Heart left ventricle (tissue), 16 donors: ENCODE measurements at regions not wholly inside any gene's neighbourhood (a gene's known extent, or its start where the extent isn't known, plus 50 kb on each side); places are given as distances from the start of the nearest gene placed in this dataset.
A peak's percentile ranks its signal among the peaks of the same experiment; 100 is the strongest.

Experiments
- ATAC-seq, 4 donors: fragments of 200-7000 bp; cut with Tn5 transposase; one replicate each; pipeline ENCODE4 v1.9.1; 2020 to 2022; ENCODE audit warnings: moderate library complexity in 4 of 4, mild to moderate bottlenecking in 3 of 4, moderate number of reproducible peaks in 1 of 4
- DNase-seq, 5 donors: peaks; one replicate each; pipeline ENCODE4 v3.0.0-alpha.2; 2020
- H3K27ac ChIP-seq, 12 donors: fragments of 200-600 bp; sonication (generic) in 4 of 12; one replicate each; pipeline versions ENCODE4 v1.5.0 to v1.8.0; 2016 to 2022; ENCODE audit warnings: mild to moderate bottlenecking in 2 of 12
- H3K27me3 ChIP-seq, 9 donors: fragments of 200-600 bp; sonication (generic) in 2 of 9; one replicate each; pipeline versions ENCODE4 v1.5.1 to v1.8.0; 2016 to 2022; ENCODE audit warnings: mild to moderate bottlenecking in 3 of 9
- H3K36me3 ChIP-seq, 9 donors: fragments of 200-600 bp; sonication (generic) in 2 of 9; one replicate each; pipeline versions ENCODE4 v1.5.0 to v1.8.0; 2018 to 2022; ENCODE audit warnings: mild to moderate bottlenecking in 2 of 9
- H3K4me1 ChIP-seq, 12 donors: fragments of 200-600 bp; sonication (generic) in 4 of 12; one replicate each; pipeline versions ENCODE4 v1.5.0 to v1.8.0; 2016 to 2022; ENCODE audit warnings: mild to moderate bottlenecking in 3 of 12
- H3K4me3 ChIP-seq, 12 donors: fragments of 200-600 bp; sonication (generic) in 4 of 12; one replicate each; pipeline versions ENCODE4 v1.5.0 to v1.8.0; 2017 to 2022; ENCODE audit warnings: mild to moderate bottlenecking in 9 of 12, moderate library complexity in 4 of 12
- H3K9me3 ChIP-seq, 12 donors: fragments of 200-600 bp; sonication (generic) in 4 of 12; one replicate each; pipeline versions ENCODE4 v1.5.0 to v1.8.0; 2016 to 2022; ENCODE audit warnings: mild to moderate bottlenecking in 1 of 12
- POLR2A ChIP-seq, 2 donors: fragments of 450-650 bp; IDR thresholded peaks; one replicate each; pipeline ENCODE4 v1.6.1; 2017; ENCODE audit warnings: antibody characterized with exemption in 2 of 2, mild to moderate bottlenecking in 2 of 2, moderate library complexity in 2 of 2
- WGBS, 4 donors: extraction: QIAGEN DNeasy Blood & Tissue Kit in 2 of 4; methylation state at CpG; one replicate each; pipeline versions ENCODE4 v1.1.5 to v1.1.7; 2013 to 2018; 5-methylcytosine and 5-hydroxymethylcytosine counted together
- intact Hi-C, 10 donors: fragments of 100-400 bp; cut with DNase I; formaldehyde crosslinking; loops; one replicate each; pipeline versions ENCODE4 v1.11.1 to v1.14.2; 2022
- TF ChIP-seq, protein P1 (sequence below), 12 donors: fragments of 200-600 bp; sonication (generic) in 4 of 12; IDR thresholded peaks; one replicate each; pipeline versions ENCODE4 v1.5.0 to v1.8.0; 2018 to 2022; ENCODE audit warnings: antibody characterized with exemption in 12 of 12, mild to moderate bottlenecking in 5 of 12
- donor health status: ischemic (EF 13 %, LVEDD 7.1; RV severe dilation, severe dysfunction).
- donor health status: healthy with polysubstance abuse.
- donor health status: DM: no; HTN: yes; CAD: no.
- donor health status: DM: no; HTN: no; CAD: no.
- donor health status: ischemic (EF 25% LVEDD 6.9; RV normal size, moderate dysfunction).
- donor health status: ischemic (EF 25% LVEDD 5.7; RV mildly dilated, moderate dysfunction).
- donor health status: healthy.
- donor health status: DM: yes; HTN: yes; CAD: no.
- donor health status: ischemic (EF 35%, LVEDD 5.7; RV mildly dilated, moderate dysfunction).
- donor health status: nonischemic (EF 11% LVEDD 7.7; RV severe dilation, severe dysfunction).
- donor health status: DM: yes; HTN: yes; CAD: no.
- donor health status: PGD.
- donor health status: ischemic (EF 29% LVEDD 5.4; RV normal size, mild dysfunction).
- donor health status: nonischemic (EF 23%, LVEDD 6.1; RV moderate dilation, normal function).

- H3K27ac ChIP-seq: no peak overlapping the region
- TF ChIP-seq POLR2A (IDR thresholded peaks at IDR 0.05): no peak
- TF ChIP-seq, protein P1, sequence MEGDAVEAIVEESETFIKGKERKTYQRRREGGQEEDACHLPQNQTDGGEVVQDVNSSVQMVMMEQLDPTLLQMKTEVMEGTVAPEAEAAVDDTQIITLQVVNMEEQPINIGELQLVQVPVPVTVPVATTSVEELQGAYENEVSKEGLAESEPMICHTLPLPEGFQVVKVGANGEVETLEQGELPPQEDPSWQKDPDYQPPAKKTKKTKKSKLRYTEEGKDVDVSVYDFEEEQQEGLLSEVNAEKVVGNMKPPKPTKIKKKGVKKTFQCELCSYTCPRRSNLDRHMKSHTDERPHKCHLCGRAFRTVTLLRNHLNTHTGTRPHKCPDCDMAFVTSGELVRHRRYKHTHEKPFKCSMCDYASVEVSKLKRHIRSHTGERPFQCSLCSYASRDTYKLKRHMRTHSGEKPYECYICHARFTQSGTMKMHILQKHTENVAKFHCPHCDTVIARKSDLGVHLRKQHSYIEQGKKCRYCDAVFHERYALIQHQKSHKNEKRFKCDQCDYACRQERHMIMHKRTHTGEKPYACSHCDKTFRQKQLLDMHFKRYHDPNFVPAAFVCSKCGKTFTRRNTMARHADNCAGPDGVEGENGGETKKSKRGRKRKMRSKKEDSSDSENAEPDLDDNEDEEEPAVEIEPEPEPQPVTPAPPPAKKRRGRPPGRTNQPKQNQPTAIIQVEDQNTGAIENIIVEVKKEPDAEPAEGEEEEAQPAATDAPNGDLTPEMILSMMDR (IDR thresholded peaks at IDR 0.05): peak; percentile 48 to 84 (median 70)
- WGBS, 4 donors: 60 to 92% (median 63%) methylated on average over 6 to 8 of the region's 8 CpGs
- H3K9me3 ChIP-seq: no peaks in the 10 kb centered on the region
- no peak overlapping the region for H3K4me3 ChIP-seq
- ATAC-seq (peak in 2 of 4 donors; percentile 47 to 62), DNase-seq (no peak)
- intact Hi-C loops: no loop called here
- H3K27me3 ChIP-seq: peaks cover 0 to 28% (median 8%) of the 10 kb centered on the region in 9 donors
- H3K4me1 ChIP-seq: no peaks in the 10 kb centered on the region
- no peaks in the 10 kb centered on the region for H3K36me3 ChIP-seq
Observed at GRCh38 chr22:22342697-22343580, 98.4 kb downstream of the VPREB1 start.

GRCh38 chr22:22343581-22344296, 99.2 kb downstream of the VPREB1 start:
- DNase-seq (no peak), ATAC-seq (peak in 1 of 4 donors; percentile 37)
- intact Hi-C loops: no loop called here
- 65 to 74% (median 65%) methylated on average over 9 of the region's 9 CpGs for WGBS, 4 donors
- no peak overlapping the region for H3K4me3 ChIP-seq
- no peaks in the 10 kb centered on the region for H3K4me1 ChIP-seq
- no peaks in the 10 kb centered on the region for H3K36me3 ChIP-seq
- H3K27ac ChIP-seq: no peak overlapping the region
- H3K9me3 ChIP-seq: no peaks in the 10 kb centered on the region
- TF ChIP-seq, protein P1 (IDR thresholded peaks at IDR 0.05): no peak
- TF ChIP-seq POLR2A (IDR thresholded peaks at IDR 0.05): no peak
- H3K27me3 ChIP-seq: peaks cover 0 to 27% (median 7%) of the 10 kb centered on the region in 9 donors

- no peak for ATAC-seq
- intact Hi-C loops: no loop called here
- no peak for DNase-seq
- no peaks in the 10 kb centered on the region for H3K36me3 ChIP-seq
- H3K27ac ChIP-seq: no peak overlapping the region
- 68 to 79% (median 70%) methylated on average over 5 of the region's 5 CpGs for WGBS, 4 donors
- H3K27me3 ChIP-seq: peaks cover 0 to 33% (median 8%) of the 10 kb centered on the region in 9 donors
- TF ChIP-seq POLR2A (IDR thresholded peaks at IDR 0.05): no peak
- H3K9me3 ChIP-seq: no peaks in the 10 kb centered on the region
- no peak overlapping the region for H3K4me3 ChIP-seq
- no peaks in the 10 kb centered on the region for H3K4me1 ChIP-seq
Observed at GRCh38 chr22:22344430-22344829, 99.8 kb downstream of the VPREB1 start.

DNA sequence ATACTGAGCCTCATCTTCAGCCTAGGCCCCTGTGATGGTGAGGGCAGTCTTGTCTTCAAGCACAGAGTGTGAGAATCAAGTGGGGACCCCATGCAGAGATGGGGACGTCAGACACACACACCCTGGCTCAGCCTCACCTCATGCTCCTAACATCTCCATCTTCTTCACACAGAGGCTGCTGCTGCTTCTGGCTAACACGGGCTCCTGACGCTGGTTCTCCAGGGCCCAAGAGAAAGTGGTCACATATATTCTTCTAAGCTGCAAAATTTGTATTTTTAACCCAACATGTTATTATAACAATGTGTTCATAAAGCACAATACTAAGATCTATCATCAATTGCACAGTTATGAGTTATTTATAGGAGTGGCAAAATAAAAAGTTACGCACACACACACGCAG, 101.2 kb downstream of the VPREB1 start:
- no peaks in the 10 kb centered on the region for H3K4me1 ChIP-seq
- TF ChIP-seq POLR2A (IDR thresholded peaks at IDR 0.05): no peak
- TF ChIP-seq, protein P1 (IDR thresholded peaks at IDR 0.05): no peak
- 73 to 83% (median 77%) methylated on average over 5 of the region's 5 CpGs for WGBS, 4 donors
- peaks cover 0 to 45% (median 6%) of the 10 kb centered on the region in 9 donors for H3K27me3 ChIP-seq
- DNase-seq (no peak), ATAC-seq (no peak)
- H3K9me3 ChIP-seq: no peaks in the 10 kb centered on the region
- H3K4me3 ChIP-seq: no peak overlapping the region
- no peaks in the 10 kb centered on the region for H3K36me3 ChIP-seq
- intact Hi-C loops: no loop called here
- no peak overlapping the region for H3K27ac ChIP-seq
